Panc1 (cell line): ENCODE measurements at regions not wholly inside any gene's neighbourhood (a gene's known extent, or its start where the extent isn't known, plus 50 kb on each side); places are given as distances from the start of the nearest gene placed in this dataset.
"Not testable (repeated sequence)": the region's sequence is repeated elsewhere in the genome, so short reads cannot be mapped to it uniquely, and the experiment has no call there.

Experiments
- CTCF ChIP-seq: fragments of 450-650 bp; IDR thresholded peaks from 2 replicates; pipeline ENCODE4 v1.5.1; 2017; ENCODE audit warnings: mild to moderate bottlenecking
- POLR2AphosphoS5 ChIP-seq: IDR thresholded peaks from 2 replicates; pipeline ENCODE4 v1.6.1; 2012; ENCODE audit warnings: mild to moderate bottlenecking, low read depth, low read length, moderate library complexity
- REST ChIP-seq, 2 experiments: IDR thresholded peaks; 2 replicates each; pipeline ENCODE4 v1.6.1; 2011 to 2012; ENCODE audit warnings: low read depth in 2 of 2, control low read depth in 1 of 2, low read length in 1 of 2, mild to moderate bottlenecking in 1 of 2, moderate library complexity in 1 of 2; ENCODE audit not compliant: insufficient read depth in 1 of 2
- SIN3A ChIP-seq: IDR thresholded peaks from 2 replicates; pipeline ENCODE4 v1.6.1; 2012; ENCODE audit warnings: low read depth, mild to moderate bottlenecking, low read length, moderate library complexity, borderline replicate concordance; ENCODE audit not compliant: insufficient read depth

GRCh38 chr14:48149624-48150023 lies 474.2 kb upstream of the MDGA2 start:
- TF ChIP-seq CTCF; REST (IDR thresholded peaks at IDR 0.05; ENCODE audit: insufficient read depth in 1 of 2, low read depth in 2 of 2, low read length in 1 of 2); POLR2AphosphoS5; SIN3A: not testable (repeated sequence)
